SK-MEL-5 (cell line): ENCODE measurements at regions not wholly inside any gene's neighbourhood (a gene's known extent, or its start where the extent isn't known, plus 50 kb on each side); places are given as distances from the start of the nearest gene placed in this dataset.
"Not testable (repeated sequence)": the region's sequence is repeated elsewhere in the genome, so short reads cannot be mapped to it uniquely, and the experiment has no call there.

Source experiments
- DNase-seq: peaks from one replicate; pipeline ENCODE4 v3.0.0-alpha.2; 2016; ENCODE audit warnings: low read depth, low spot score
- in situ Hi-C: cut with HindIII; loops from 2 replicates; pipeline ENCODE4 v1.10.0; 2016; ENCODE audit warnings: low sequenced_read_pairs, high pct_unique_total_duplicates, low pct_unique_long_range_greater_than_20kb

DNA sequence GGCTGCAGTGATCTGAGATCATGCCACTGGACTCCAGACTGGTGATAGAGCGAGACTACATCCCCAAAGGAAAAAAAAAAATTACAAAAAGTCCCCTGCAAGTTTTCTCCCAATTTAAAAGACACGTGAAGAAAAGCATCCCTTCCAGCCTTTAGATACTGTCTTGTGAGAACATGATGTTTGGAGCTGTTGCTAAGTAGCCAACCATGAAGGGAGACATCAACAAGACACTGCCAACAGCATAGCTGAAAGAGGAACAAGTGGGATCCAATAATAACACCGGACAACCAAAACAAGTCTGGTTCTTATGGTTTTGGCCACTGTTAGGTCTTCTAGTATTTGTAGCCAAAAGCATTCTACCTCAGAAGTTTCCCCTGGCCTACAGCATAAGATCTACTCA is 118.9 kb upstream of the CCDC180 start:
- in situ Hi-C loops: no loop called here
- no peak for DNase-seq

DNA sequence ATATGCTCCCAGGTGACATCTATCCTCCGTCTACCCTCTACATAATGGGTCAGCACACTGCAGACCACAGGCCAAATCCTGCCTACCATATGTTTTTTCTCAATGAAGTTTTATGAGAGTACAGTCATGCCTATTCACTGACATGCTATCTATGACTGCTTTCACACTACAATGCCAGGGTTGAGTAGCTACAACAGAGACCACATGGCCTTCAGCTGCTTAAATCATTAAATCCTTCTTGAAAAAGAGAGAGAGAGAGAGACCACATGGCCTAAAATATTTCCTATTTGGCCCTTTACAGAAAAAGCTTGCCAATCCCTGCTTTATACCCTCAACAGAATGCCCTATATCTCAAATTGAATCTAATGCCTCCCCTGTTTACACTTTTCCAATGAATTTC is 119.8 kb upstream of the CCDC180 start:
- in situ Hi-C loops, DNase-seq: not testable (repeated sequence)

GRCh38 chr9:97186493-97186892 is 121.0 kb upstream of the CCDC180 start:
- no peak for DNase-seq
- in situ Hi-C loops: no loop called here

DNA sequence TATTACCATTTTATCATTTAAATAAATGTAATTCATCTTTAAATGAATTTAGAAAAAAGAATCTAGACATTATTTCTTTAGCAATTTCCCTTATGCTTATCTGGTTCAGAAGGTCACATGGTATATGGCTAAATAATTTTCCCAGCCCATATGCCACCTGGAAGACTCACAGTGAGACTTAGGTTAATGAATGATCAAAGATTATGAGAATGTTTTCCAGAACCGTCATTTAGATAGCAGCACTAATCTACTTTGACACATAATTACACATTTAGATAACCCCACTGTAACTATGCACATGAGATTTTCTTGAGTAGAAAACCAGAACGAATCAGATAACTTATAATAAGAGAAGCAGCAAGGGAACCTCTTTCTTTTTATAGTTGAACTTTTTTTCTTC is 124.9 kb upstream of the CCDC180 start:
- in situ Hi-C loops, DNase-seq: not testable (repeated sequence)

GRCh38 chr9:97179616-97180015 is 127.8 kb upstream of the CCDC180 start:
- no peak for DNase-seq
- in situ Hi-C loops: no loop called here

GRCh38 chr9:97176206-97176605 is 131.3 kb upstream of the CCDC180 start:
- DNase-seq: no peak
- in situ Hi-C loops: no loop called here

GRCh38 chr9:97168174-97168573 is 129.2 kb upstream of the CTSV start:
- in situ Hi-C loops, DNase-seq: not testable (repeated sequence)

DNA sequence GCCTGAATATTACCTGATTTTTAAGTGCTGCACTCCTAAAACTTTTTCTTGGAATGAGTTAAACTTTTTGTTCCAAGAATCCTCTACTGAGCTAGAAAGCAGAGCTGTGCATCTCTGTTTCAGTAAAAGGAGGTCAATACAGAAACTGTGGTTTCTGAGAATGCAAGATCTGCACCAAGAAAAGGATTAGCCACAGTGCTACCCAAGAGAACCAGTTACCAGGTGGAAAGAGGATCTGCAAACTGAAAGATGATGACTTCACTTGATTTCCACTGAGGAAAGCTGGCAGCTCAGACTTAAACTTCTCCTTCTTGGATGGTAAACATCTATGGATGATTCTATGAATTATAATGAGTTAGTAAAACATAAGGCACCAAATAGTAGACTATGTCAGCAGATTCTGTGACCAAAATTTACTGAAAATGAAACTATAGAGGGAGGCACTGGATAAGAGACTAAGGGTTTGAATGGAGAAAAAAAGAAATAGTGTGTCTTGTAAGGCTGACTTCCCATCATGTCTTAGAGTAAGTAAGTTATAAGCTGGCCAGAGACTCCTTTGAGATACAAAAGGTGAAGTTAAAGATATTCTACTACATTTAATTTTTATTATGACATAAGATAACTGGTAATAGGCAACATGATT is 127.7 kb upstream of the CTSV start:
- in situ Hi-C loops, DNase-seq: not testable (repeated sequence)

- no peak for DNase-seq
- in situ Hi-C loops: no loop called here
These were observed 121.3 kb upstream of the CTSV start for GRCh38 chr9:97160255-97160654.

- DNase-seq, in situ Hi-C loops: not testable (repeated sequence)
These were observed 119.8 kb upstream of the CTSV start for GRCh38 chr9:97158722-97159121.

DNA sequence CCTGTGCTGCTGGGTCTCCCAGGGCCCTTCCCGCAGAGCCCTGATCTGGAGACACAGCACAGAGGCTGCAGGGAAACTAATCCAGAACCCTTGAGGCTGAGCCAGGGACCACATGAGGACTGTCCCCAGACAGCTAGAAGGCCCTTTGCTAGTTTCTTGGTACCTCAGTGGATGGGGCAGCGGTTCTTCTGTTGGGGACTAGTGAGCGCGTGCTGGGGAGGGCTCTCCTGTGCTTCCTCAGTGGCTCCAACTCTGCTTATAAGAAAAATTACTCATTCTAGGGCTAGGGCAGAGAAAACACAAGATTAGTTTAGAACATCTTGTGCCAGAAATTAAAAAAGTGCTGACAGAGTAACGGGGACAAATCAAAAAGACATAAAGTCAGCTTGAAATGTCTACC is 116.5 kb upstream of the CTSV start:
- DNase-seq, in situ Hi-C loops: not testable (repeated sequence)

DNA sequence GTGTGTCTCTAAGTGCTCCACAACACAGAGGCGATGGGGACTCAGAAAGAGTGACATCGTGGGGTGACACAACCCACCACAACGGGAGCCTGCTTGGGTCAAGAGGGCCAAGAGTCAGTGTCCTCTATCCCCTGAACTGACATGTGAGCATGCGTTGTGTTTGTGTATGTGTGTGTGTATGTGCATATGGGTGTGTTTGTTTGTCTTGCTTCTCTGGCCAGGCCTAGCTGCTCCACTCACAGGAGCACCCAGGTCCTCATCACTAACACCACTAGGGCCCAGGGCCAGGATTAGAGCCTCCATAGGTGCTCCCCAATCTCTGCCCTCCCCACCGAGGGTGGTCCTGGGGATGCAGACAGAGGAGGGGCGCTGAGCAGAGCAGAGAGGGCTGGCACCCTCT is 115.0 kb upstream of the CTSV start:
- in situ Hi-C loops: no loop called here
- no peak for DNase-seq

DNA sequence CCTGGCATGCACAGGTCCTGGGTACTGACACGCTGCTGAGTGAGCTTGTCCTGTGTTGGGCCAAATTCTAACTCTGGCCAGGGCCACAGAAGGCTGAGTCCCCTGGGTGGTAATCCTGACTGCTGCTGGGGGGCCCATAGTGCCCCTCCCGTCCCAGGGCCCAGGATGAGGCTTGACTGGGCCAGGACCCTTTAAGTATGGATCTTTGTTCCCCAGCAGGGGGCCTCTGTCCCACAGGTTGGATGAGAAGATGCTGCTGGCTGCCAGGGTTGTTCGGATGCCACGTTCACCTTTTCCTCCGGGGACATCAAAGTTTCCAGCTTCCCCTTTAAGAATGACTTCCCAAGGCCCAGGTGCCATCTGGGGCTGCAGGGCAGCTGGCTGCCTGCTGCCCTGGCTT is 114.2 kb upstream of the CTSV start:
- DNase-seq, in situ Hi-C loops: not testable (repeated sequence)

DNA sequence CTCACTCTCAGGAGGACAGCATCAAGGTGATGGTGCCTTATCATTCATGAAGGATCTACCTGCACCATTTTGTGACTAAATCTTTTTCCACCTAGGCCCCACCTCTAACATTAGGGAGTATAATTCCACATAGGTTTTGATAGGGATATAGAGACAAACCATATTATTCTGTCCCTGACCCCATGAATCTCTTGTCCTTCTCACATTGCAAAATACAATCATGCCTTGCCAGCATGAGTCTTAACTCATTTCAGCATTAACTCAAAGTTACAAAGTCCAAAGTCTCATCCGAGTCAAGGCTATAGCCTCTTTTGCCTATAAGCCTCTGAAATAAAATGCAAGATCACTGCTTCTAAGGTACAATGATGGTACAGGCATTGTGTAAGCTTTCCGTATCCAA is 111.5 kb upstream of the CTSV start:
- DNase-seq, in situ Hi-C loops: not testable (repeated sequence)

- DNase-seq, in situ Hi-C loops: not testable (repeated sequence)
These were observed 109.5 kb upstream of the CTSV start for GRCh38 chr9:97148428-97148827.

DNA sequence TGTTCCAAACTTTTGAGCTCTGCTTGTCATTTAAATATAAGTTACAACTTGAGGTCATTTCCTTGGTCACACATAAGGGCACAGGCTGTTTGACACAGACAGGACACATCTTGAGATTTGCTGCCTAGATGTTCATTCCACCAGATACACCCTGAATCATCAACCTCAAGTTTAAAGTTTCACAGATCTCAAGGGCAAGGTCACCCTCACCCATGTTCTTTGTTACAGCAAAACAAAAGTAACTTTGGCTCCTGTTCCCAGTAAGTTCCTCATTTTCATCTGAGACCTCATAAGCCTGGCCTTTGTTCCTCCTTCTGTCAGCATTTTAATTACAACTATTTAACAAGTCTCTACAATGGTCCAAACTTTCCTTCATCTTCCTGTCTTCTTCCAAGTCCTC is 106.7 kb upstream of the CTSV start:
- in situ Hi-C loops, DNase-seq: not testable (repeated sequence)

DNA sequence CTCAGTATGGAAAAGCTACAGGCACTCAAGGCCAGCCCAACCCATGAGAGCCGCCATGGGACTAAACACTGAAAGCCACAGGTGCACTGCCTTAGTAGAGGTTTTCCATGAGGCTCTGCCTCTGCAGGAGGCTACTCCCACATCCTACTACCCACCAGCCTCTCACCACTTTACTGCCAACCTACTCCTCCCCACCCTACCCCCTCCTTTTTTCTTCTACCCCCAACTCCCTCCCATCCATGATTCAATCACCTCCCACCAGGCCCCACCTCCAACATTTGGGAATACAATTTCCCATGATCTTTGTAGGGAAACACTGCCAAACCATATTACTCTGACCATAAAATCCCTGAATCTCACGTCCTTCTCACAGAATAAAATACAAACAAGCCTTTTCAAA is 101.6 kb upstream of the CTSV start:
- no peak for DNase-seq
- in situ Hi-C loops: no loop called here

- in situ Hi-C loops: no loop called here
- DNase-seq: no peak
These were observed 97.5 kb upstream of the CTSV start for GRCh38 chr9:97136421-97136820.

GRCh38 chr9:97133966-97134365 is 95.0 kb upstream of the CTSV start:
- DNase-seq, in situ Hi-C loops: not testable (repeated sequence)

DNA sequence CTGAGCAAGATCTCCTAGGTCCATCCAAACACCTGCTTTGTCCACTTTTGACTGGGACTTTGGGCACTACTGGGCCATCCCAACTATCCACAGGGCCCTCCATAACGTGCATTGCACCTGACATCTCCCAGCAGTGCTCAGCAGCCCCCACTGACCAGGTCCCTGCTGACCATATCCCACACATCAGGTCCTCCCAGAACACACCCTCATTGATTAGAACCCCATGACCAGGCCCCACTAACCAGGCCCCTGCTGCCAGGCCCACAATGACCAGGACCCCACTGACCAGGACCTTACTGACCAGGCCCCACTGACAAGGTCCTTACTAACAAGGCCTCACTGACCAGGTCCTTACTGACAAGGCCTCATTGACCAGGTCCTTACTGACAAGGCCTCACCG is 93.9 kb upstream of the CTSV start:
- in situ Hi-C loops: no loop called here
- DNase-seq: no peak
